ENCODE measurements at regions not wholly inside any gene's neighbourhood (a gene's known extent, or its start where the extent isn't known, plus 50 kb on each side); places are given as distances from the start of the nearest gene placed in this dataset.

- no peak overlapping the region for H3K27ac ChIP-seq
- DNase-seq (ENCODE audit: low spot score) = no peak
- TF ChIP-seq, protein P1, sequence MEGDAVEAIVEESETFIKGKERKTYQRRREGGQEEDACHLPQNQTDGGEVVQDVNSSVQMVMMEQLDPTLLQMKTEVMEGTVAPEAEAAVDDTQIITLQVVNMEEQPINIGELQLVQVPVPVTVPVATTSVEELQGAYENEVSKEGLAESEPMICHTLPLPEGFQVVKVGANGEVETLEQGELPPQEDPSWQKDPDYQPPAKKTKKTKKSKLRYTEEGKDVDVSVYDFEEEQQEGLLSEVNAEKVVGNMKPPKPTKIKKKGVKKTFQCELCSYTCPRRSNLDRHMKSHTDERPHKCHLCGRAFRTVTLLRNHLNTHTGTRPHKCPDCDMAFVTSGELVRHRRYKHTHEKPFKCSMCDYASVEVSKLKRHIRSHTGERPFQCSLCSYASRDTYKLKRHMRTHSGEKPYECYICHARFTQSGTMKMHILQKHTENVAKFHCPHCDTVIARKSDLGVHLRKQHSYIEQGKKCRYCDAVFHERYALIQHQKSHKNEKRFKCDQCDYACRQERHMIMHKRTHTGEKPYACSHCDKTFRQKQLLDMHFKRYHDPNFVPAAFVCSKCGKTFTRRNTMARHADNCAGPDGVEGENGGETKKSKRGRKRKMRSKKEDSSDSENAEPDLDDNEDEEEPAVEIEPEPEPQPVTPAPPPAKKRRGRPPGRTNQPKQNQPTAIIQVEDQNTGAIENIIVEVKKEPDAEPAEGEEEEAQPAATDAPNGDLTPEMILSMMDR (IDR thresholded peaks at IDR 0.05) = no peak
- no peak overlapping the region for H3K4me3 ChIP-seq
Measured at GRCh38 chr4:133389029-133389428, 239.9 kb downstream of the PCDH10 start.

- DNase-seq (ENCODE audit: low spot score) = no peak
- TF ChIP-seq, protein P1 (IDR thresholded peaks at IDR 0.05) = no peak
- no peak overlapping the region for H3K4me3 ChIP-seq
- H3K27ac ChIP-seq = no peak overlapping the region
Measured at GRCh38 chr4:133385161-133385954, 236.3 kb downstream of the PCDH10 start.

- Histone ChIP-seq H3K4me3 (no peak overlapping the region), H3K27ac (no peak overlapping the region)
- no peak for DNase-seq (ENCODE audit: low spot score)
- TF ChIP-seq, protein P1 (IDR thresholded peaks at IDR 0.05) = no peak
Measured at GRCh38 chr4:133379681-133380438, 230.8 kb downstream of the PCDH10 start.

DNA sequence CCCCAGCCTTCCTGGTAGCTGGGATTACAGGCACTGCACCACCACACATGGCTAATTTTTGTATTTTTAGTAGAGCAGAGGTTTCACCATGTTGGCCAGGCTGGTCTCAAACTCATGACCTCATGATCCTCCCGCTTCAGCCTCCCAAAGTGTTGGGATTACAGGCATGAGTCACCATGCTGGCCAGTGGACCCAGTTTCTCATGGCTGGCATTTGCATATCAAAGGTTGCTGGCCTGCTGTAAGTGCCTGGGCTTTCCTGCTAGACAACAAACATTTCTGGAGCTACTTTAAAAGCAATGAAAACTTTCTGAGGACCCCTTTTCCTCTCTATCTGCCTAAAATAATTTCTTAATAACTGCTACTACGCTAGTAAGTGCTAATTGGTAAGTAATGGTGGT, 228.2 kb downstream of the PCDH10 start:
- no peak overlapping the region for H3K27ac ChIP-seq
- no peak overlapping the region for H3K4me3 ChIP-seq
- TF ChIP-seq, protein P1 (IDR thresholded peaks at IDR 0.05) = no peak
- no peak for DNase-seq (ENCODE audit: low spot score)

DNA sequence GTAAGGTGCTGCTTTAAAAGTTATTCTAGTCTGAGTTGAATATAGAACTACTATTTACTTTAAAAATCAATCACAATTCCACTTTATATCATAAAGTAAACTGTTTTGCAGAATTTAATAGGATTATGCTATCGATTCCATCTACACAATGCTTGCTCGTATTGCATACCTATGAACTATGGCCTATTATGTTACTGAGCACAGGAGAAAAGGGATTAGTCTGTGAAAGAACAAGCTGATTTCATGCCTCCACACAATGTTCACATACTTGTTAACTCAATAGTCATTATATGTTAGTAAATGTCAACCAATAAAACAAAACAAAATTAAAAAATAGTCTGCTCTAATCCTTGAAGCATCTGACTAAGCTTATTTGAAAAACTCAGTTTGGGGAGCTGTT, 223.6 kb downstream of the PCDH10 start:
- no peak overlapping the region for H3K27ac ChIP-seq

DNA sequence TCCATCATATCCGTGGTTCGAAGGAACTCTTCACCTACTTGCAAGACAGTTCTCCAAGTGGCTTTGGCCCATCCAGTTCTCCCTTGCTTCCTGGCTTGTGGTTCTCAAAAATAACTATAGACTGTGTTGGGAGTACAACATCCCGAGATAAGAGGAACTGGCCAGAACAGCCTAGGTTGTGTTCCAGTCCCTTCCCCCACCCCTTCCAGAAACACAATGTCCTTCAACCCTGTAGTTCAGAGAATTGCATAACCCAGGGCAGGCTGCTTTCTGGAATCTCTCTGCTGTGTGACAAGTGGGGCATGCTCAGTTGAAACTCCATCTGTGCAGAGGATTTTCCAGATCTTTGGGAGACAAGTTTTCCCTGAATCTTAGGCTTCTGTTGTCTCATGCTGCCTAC, 206.5 kb downstream of the PCDH10 start:
- TF ChIP-seq, protein P1 (IDR thresholded peaks at IDR 0.05) = no peak
- H3K4me3 ChIP-seq = no peak overlapping the region
- H3K27ac ChIP-seq = no peak overlapping the region
- DNase-seq (ENCODE audit: low spot score) = no peak

More for the DNA sequence above, 223.6 kb downstream of the PCDH10 start:
- TF ChIP-seq, protein P1 (IDR thresholded peaks at IDR 0.05) = no peak
- no peak for DNase-seq (ENCODE audit: low spot score)
- H3K4me3 ChIP-seq = no peak overlapping the region

Measured in coronary artery (tissue), 2 donors.